ENCODE measurements at regions not wholly inside any gene's neighbourhood (a gene's known extent, or its start where the extent isn't known, plus 50 kb on each side); places are given as distances from the start of the nearest gene placed in this dataset.

DNA sequence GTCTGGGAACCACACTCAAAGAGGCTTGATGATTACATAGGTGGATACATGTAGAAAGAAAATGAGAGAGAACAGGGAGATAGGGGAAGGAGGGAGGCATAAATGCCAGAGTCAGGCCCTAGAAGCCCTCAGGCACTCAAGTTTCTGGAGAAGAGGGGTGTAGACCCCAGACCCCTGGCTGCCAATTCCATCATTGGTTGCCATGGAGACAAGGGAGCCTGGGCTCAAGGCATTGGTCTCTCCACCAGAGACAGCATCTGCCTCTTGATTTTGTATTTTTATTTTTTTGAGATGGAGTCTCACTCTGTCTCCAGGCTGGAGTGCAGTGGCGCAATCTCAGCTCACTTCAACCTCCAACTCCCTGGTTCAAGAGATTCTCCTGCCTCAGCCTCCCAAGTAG, 114.3 kb upstream of the GRIK3 start:
- TF ChIP-seq, protein P1, sequence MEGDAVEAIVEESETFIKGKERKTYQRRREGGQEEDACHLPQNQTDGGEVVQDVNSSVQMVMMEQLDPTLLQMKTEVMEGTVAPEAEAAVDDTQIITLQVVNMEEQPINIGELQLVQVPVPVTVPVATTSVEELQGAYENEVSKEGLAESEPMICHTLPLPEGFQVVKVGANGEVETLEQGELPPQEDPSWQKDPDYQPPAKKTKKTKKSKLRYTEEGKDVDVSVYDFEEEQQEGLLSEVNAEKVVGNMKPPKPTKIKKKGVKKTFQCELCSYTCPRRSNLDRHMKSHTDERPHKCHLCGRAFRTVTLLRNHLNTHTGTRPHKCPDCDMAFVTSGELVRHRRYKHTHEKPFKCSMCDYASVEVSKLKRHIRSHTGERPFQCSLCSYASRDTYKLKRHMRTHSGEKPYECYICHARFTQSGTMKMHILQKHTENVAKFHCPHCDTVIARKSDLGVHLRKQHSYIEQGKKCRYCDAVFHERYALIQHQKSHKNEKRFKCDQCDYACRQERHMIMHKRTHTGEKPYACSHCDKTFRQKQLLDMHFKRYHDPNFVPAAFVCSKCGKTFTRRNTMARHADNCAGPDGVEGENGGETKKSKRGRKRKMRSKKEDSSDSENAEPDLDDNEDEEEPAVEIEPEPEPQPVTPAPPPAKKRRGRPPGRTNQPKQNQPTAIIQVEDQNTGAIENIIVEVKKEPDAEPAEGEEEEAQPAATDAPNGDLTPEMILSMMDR (IDR thresholded peaks at IDR 0.05) = no peak
- H3K4me3 ChIP-seq = no peak overlapping the region
- no peak for DNase-seq (ENCODE audit: low spot score)
- no peak overlapping the region for H3K27ac ChIP-seq

DNA sequence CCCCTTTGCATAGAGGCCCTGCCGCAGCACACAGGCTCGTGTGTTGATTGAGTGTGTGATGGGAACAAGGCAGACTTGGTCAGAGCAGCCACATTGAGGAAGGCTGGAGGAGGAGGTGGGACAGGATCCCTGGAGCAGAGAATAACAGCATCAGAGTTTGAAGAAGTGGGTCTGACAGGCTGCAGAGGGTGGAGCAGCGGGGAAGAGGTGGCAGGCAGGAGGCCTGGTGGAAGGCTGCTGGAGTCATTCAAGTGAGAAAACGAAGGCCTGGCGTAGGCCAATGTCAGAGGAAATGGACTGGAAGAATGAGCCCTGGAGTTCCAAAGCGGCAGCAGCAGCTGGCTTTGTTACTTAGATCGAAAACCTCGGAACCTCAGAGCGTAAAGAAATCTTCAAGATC, 115.0 kb upstream of the GRIK3 start:
- Histone ChIP-seq H3K27ac (no peak overlapping the region), H3K4me3 (no peak overlapping the region)
- no peak for DNase-seq (ENCODE audit: low spot score)
- TF ChIP-seq, protein P1 (IDR thresholded peaks at IDR 0.05) = no peak

DNA sequence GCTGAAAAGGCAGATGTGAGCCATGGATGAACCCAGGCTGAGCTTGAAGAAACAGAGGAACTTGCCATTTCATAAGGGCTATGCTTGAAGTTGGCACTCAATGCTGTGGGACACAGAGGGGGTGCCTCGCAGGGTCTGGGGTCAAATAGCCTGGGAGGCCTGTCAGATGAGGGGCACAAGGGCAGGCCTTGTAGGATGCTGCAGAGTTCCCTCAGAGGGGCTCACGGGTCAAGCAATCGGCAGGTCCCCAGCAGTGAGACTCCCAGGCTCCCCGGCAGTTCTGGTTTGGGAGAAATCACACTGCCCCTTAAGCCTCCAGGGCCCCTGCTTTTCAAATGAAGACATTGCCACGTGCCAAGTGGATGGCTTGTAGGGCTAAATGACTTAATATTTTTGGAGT, 116.7 kb upstream of the GRIK3 start:
- H3K27ac ChIP-seq = no peak overlapping the region
- H3K4me3 ChIP-seq = no peak overlapping the region
- TF ChIP-seq, protein P1 (IDR thresholded peaks at IDR 0.05) = no peak
- DNase-seq (ENCODE audit: low spot score) = no peak

DNA sequence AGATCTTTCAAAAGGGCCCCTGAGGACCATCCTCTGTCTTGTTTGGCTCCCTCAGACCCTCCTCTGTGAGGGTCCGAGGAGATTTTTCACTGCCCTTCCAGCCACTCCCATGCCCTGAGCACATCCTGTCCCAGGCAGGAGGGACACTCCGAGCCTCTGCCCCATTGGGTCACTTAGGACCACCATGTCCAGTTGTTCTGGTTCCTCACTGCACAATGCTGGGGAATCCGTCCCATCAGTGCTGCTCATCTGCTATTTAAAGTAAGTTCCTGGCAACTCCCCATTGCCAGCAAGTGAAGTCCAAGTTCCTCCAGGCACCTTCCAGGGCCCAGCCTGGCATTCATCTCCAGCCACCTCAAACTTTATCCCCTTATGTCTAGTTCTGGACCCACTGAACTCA, 117.5 kb upstream of the GRIK3 start:
- TF ChIP-seq, protein P1 (IDR thresholded peaks at IDR 0.05) = no peak
- no peak for DNase-seq (ENCODE audit: low spot score)
- Histone ChIP-seq H3K27ac (no peak overlapping the region), H3K4me3 (no peak overlapping the region)

DNA sequence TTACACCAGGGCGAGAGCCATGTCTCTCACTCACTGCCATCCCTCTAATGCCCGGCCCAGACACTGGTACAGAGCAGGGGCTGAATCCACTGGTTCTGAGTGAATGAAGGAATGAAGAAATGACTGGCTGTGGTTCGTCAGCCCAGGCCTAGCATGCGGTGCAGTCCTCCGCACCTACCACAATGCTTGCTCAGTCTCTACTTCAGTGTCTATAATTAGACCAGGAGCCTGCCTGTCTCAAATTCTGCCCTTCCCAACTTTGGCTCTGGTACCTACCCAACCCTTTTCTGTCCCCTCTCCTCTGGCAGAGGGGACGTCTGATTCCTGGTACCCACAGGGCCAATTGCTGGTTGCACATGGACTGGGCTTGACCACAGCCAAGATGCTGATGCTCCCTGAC, 118.2 kb upstream of the GRIK3 start:
- DNase-seq (ENCODE audit: low spot score) = no peak
- no peak overlapping the region for H3K4me3 ChIP-seq
- TF ChIP-seq, protein P1 (IDR thresholded peaks at IDR 0.05) = no peak
- H3K27ac ChIP-seq = no peak overlapping the region

DNA sequence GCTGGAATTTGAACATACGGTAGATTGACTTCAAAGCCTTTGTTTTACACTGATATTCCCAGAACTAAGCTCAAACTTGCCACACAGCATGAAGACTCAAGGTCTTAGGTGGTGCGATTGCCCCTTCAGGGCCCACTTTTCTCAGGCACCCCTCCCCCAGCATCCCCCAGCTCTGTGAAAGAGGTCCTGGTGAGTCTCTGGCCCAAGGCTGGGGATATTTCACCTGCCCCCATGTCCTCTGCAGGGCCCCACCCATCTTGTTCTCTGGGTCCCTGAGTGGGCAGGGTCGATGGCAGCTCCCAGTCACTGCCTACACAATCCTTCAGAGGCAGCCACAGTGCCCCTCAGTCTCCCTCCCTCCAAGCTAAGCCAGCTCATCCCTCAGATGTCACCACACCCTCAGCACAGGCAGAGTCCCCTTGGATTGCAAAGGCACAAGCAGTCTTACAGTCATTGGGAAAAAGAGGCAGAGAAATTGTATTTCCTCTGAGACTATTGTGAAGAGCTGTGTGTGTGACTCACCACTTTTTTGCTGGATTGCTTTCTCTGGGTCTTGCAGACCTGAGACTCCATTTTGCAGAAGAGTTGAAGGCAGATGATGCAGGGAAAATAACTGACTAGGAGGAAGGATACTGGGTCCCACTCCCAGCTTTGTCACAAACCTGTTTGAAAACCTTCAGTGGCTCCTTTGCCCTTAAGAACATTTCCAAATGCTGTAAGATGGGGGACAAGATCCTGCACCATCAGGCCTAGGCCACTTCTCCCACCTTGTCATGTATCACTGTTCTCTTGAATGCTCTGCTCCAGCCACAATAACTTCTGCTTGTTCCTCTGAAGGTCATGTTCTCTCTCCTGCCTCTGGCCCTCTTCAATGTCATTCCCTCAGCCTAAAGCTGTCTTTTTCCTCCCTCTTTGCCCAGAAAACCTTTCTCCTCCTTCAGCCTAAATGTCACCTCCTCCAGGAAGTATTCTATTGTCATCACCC, 119.1 kb upstream of the GRIK3 start:
- TF ChIP-seq, protein P1 (IDR thresholded peaks at IDR 0.05) = no peak
- no peak for DNase-seq (ENCODE audit: low spot score)
- H3K4me3 ChIP-seq = no peak overlapping the region
- no peak overlapping the region for H3K27ac ChIP-seq

DNA sequence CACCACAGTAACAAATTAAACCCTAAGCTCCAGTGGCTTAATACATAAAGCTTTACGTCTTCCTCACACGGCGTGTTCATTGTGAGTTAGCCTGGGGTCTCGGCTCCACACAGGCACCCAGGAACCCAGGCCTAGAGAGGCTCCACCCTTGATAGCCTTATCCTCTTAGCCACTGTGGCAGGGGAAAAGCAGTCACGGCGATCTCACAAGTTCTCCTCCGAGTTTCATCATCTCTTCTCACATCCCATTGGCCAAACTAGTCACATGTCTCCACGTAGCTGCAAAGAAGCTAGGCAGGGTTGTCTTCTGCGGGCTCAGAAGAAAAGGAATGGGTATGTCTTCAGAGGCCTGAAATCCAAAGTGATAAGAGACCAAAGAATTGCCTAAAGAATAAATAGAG, 122.3 kb upstream of the GRIK3 start:
- Histone ChIP-seq H3K4me3 (no peak overlapping the region), H3K27ac (no peak overlapping the region)
- TF ChIP-seq, protein P1 (IDR thresholded peaks at IDR 0.05) = no peak
- DNase-seq (ENCODE audit: low spot score) = no peak

Measured in coronary artery (tissue), 2 donors.